HUDEP-2 (cell line): ENCODE measurements at regions not wholly inside any gene's neighbourhood (a gene's known extent, or its start where the extent isn't known, plus 50 kb on each side); places are given as distances from the start of the nearest gene placed in this dataset.

Source experiments
- DNase-seq, 76 experiments: peaks; one replicate each; lab custom pipeline; 2025; ENCODE audit not compliant: unreplicated experiment in 76 of 76; lab: John Stamatoyannopoulos, UW

- DNase-seq = no peak
Observed at GRCh38 chr7:109967406-109967805, 1123.5 kb upstream of the LRRN3 start.

DNA sequence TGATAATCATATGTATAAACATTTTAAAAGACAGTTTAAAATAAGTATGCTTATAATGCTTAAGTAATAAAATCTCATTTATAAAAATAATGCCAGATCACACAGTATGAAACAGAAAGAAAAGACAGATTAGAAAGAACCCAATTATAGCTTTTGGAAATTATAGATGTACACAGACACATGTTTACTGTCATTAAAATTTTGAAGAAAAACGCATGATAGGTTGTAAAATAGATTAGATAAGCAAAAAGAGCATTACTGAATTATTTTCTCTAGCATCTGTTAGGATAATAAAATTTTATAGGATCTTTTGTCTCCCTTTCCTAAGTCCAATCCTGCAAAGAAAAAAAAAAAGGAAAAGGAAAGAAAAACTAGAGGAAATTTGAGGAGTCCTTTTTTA lies 1107.3 kb upstream of the LRRN3 start:
- DNase-seq = no peak

DNA sequence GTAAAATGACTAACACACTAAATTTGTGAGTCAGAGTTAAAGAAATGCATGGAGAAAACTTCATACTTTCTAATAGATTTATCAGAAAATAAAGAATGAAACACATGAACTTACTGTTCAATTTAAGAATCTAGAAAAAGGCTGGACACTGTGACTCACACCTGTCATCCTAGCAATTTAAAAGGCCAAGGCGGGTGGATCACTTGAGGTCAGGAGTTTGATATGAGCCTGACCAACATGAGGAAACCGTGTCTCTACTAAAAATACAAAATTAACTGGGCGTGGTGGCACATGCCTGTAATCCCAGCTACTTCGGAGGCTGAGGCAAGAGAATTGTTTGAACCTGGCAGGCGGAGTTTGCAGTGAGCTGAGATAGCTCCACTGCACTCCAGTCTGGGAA lies 1106.2 kb upstream of the LRRN3 start:
- DNase-seq = no peak

DNA sequence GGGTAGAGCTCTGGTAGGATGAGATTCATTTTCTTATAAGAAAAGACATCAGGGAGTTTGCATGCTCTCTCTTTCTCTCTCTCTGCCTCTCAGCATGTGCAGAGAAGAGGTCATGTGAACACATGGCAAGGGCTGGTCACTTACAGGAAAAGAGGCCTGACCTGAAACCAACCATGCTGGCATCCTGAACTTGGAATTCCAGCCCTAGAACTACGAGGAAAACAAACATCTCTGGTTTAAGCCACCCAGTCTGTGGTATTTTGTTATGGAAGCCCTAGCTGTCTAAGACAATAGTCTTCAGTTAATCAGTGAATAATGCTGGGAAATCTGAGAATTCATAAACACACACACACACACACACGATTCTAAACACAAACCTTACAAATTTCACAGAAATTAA lies 1104.2 kb upstream of the LRRN3 start:
- DNase-seq = no peak

GRCh38 chr7:109996411-109996810 lies 1094.5 kb upstream of the LRRN3 start:
- no peak for DNase-seq

- no peak for DNase-seq
Observed at GRCh38 chr7:109996927-109997326, 1094.0 kb upstream of the LRRN3 start.

GRCh38 chr7:109997837-109998236 lies 1093.1 kb upstream of the LRRN3 start:
- DNase-seq = no peak

DNA sequence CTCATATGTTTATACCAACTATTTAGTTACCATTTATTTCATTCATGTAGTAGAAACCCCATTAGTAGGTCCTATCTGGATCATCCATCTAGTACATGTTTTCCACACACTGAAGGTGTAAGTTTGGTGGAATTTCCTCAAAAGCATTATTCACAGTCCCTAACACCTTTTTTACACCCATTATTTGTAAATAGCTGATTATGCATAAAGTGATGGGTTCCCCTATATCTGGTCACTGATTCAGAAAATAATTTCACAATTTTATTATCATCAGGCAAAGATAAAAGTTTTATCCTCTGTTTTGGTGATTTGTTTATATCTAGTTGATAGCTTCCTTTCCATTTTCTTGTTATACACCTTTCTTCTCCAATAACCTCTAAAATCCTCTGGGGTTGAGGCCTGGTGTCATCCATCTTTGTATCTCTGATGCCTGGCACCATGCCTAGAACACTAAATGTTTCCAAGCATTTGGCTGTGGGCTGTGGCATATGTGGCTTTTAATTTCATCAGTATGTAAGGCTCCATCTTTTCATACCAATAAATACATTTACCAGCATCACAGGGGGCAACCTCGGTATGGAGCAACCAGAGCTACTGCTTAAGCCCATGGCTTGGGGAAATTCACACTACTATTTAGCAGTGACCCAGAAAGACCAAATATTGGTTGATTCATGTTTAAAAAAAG lies 1089.5 kb upstream of the LRRN3 start:
- no peak for DNase-seq

DNA sequence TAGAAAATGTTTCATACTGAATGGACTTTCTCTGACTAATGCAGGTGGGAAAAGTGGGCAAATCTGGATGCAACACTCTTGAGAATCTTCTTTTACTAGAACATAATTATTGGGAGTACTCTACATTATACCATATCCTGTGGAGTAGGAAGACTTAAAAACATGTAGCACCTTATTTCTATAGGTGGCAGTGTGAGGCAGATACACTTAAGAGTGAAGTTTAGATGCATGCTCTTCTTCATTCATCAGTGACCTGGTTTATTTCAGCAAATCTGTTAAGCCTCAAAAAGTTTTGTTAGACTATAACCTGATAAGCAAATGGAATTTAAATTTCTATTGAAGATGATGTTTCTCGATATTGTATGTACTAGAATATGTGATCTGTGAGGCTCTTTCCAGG lies 1087.1 kb upstream of the LRRN3 start:
- DNase-seq = no peak

DNA sequence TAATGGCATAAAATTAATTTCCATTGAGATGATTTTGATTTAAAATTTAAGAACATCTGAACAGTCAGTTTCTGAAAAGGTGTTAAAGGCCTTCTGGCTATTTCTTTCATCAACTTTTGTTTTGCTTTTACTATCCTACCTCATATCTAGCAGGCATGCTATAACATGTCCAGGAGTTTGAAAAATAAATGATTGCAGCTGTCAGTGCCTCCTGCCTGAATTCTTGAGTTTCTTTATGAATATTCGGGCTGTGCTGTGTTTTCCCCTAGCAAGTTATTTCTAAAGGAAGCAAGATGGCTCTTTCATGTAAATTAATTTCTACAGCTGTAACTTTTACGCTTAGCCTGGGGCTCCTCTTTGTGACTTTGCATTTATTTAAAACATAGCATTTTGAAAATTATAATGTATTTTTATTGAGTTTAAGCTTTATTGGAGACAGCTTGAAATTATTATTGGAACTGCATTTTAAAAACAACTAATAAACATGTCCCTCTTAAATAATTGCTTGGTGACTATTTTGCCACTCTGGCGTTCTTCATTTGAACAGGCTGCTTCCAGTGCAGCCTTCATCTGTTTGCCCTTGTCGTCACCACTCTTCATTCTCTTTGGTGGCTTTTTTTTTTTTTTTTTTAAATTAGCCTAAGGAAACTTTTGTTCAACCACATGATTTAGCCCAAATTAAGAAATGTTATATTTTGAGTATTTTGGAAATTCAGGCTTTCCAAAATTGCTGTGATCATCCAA lies 1083.4 kb upstream of the LRRN3 start:
- DNase-seq = no peak

DNA sequence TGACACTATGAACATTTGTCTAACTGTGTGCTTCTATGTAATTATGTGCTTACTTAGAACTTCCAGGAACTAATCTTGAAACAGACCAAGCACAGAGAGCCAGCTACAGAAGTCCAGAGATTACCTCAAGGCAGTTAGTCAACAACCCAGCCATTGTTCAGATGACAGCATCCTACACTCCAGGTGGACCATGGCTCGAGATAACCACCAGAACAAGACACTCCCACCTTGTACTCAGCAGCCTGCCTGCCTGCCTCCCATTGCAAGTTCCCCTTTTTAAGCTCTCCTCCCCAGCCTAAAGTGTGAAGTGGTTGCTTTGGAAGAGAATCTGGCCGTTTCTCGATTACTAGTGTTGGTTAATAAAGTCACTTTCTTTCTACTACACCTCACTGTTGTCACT lies 1080.6 kb upstream of the LRRN3 start:
- peak in 1 of 76 experiments; percentile 25 for DNase-seq

DNA sequence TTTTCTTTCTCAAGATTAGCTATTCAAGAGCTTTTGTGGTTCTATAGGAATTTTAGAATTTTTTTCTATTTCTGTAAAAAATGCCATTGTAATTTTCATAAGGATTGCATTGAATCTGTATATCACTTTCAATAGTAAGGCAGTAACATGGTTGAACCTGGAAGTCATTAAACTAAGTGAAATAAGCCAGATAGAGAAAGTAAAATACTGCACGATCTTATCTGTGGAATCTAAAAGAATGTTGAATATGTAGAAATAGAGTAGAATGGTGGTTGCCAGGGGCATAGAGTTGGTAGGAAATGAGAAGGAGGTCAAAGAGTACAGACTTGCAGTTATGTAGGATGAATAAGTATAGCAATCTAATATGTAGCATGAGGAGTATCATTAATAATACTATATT lies 1073.5 kb upstream of the LRRN3 start:
- no peak for DNase-seq

DNA sequence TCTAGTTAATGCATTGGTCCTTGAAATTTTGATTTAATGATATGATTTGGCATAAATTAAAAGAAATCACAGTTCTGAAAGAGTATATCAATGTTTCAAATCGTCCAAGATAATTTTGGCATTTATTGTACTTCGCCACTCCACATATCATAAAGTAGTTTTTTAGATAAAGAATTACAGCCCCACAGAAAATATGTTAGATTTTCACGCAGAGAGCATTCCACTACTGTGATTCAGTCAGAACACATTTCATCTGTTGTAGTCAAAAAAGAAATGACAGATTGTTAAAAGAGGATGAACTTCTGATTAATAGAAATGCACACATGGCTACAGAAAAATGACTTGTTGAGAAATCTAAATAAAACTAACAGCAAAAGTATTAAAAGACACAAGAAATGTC lies 1063.5 kb upstream of the LRRN3 start:
- no peak for DNase-seq

GRCh38 chr7:110043519-110043918 lies 1047.4 kb upstream of the LRRN3 start:
- no peak for DNase-seq

GRCh38 chr7:110050785-110051184 lies 1040.1 kb upstream of the LRRN3 start:
- no peak for DNase-seq

DNA sequence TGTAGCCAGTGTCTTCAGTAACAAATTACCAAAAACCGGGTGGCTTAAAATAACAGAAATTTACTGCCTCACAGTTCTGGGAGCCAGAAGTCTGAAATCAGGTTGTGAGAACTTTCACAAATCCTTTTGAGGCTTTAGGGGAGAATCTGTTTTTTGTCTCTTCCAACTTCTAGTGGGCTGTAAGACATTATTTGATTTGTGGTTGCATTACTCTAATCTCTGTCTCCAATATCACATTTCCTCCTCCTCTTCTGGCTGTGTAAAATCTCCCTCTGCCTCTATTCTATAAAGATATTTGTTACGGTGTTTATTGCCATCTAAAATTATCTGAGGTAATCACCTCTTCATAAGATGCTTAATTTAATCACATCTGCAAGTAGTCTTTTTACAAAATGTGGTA lies 1039.6 kb upstream of the LRRN3 start:
- DNase-seq = no peak

DNA sequence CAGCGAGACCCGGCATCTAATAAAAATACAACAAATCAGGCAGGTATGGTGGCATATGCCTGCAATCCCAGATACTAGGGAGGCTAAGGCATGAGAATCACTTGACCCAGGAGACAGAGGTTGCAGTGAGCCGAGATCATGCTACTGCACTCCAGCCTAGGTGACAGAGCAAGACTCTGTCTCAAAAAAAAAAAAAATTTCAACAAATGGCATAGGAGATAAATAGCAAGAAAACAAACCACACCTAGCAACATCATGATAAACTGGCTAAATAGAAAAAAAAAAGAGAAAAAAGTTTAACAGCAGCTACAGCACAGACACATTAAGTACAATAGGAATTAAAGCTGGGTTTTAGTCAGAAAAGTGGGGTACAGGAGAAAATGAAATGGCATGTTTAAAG lies 1034.6 kb upstream of the LRRN3 start:
- no peak for DNase-seq

DNA sequence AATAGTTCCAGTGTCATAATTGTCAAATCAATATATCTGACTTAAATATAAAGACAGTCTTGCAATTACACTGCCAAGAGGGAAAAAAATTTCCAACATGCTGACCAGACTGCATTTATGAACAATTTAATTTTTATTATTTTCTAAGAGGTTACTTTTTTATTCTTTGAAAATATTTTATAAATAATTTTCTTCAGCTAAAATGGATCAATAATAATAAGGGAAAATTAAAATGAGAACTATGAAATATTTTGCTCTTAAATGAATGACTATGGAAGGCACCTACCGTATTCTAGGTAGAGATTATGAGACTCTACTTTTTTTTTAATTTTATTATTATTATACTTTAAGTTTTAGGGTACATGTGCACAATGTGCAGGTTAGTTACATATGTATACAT lies 1032.5 kb upstream of the LRRN3 start:
- no peak for DNase-seq

GRCh38 chr7:110061387-110061786 lies 1029.5 kb upstream of the LRRN3 start:
- DNase-seq = no peak

DNA sequence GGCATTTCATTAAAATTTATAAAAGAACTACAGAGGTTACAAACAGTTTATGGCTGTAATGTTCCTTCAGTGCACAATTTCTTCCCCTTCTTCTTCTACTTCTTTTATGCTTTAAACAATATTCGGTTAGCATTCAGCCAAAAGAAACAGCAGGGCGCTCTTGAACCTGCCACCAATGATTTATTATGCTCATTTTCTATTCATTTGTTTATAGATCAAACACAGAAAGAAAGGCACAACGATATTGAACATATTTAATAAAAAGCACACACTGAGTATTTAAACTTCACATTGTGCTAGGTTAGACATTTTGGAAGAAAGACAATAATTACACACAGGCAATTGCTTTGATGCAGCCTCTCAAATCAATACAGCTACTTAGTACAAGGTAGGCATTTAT lies 1025.8 kb upstream of the LRRN3 start:
- DNase-seq = no peak

DNA sequence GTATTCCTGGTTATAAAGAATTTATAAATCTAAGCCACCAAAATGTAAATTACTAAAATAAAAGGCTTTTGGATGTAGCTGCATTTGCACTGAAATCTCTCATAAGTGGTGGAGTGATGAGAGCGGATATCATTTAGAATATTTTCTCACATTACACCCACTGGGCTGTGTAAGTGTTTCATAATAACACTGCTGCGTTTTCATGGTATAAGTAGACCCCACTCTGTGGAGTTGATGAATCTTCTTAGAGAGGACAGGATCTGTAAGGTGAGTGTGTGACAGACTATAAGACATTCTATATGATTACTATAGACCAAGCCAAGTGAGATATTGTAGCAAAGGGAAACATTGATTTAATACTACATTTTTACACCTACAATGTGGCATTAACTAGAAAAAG lies 1024.1 kb upstream of the LRRN3 start:
- DNase-seq = no peak

GRCh38 chr7:110071192-110071591 lies 1019.7 kb upstream of the LRRN3 start:
- DNase-seq = no peak

GRCh38 chr7:110075450-110075849 lies 1015.5 kb upstream of the LRRN3 start:
- no peak for DNase-seq
